ENCODE measurements at regions not wholly inside any gene's neighbourhood (a gene's known extent, or its start where the extent isn't known, plus 50 kb on each side); places are given as distances from the start of the nearest gene placed in this dataset.

GRCh38 chr5:136677217-136677616 lies 311.9 kb upstream of the TRPC7 start:
- H3K36me3 ChIP-seq (replicated peaks; ENCODE audit: insufficient read depth, low read length): no peaks in the 10 kb centered on the region
- no peaks in the 10 kb centered on the region for H3K9me2 ChIP-seq (replicated peaks; ENCODE audit: insufficient read depth, low read length)
- H3K9ac ChIP-seq (ENCODE audit: low read length): no peak overlapping the region
- no peak for DNase-seq
- H3K4me3 ChIP-seq (ENCODE audit: low read length): no peak overlapping the region
- H3K27me3 ChIP-seq (replicated peaks; ENCODE audit: insufficient read depth, low read length): no peaks in the 10 kb centered on the region
- no peaks in the 10 kb centered on the region for H3K79me2 ChIP-seq (ENCODE audit: low read length)
- no peak overlapping the region for H3K27ac ChIP-seq (ENCODE audit: low read length)
- H3K4me2 ChIP-seq (ENCODE audit: low read depth, low read length): no peak overlapping the region
- H4K20me1 ChIP-seq (ENCODE audit: insufficient read depth, low read length): no peaks in the 10 kb centered on the region
- TF ChIP-seq EZH2 (optimal IDR thresholded peaks at IDR 0.05; ENCODE audit: low read depth, low read length) (no peak), EZH2phosphoT487 (IDR thresholded peaks at IDR 0.05; ENCODE audit: low read length) (no peak)
- TF ChIP-seq, protein P1, sequence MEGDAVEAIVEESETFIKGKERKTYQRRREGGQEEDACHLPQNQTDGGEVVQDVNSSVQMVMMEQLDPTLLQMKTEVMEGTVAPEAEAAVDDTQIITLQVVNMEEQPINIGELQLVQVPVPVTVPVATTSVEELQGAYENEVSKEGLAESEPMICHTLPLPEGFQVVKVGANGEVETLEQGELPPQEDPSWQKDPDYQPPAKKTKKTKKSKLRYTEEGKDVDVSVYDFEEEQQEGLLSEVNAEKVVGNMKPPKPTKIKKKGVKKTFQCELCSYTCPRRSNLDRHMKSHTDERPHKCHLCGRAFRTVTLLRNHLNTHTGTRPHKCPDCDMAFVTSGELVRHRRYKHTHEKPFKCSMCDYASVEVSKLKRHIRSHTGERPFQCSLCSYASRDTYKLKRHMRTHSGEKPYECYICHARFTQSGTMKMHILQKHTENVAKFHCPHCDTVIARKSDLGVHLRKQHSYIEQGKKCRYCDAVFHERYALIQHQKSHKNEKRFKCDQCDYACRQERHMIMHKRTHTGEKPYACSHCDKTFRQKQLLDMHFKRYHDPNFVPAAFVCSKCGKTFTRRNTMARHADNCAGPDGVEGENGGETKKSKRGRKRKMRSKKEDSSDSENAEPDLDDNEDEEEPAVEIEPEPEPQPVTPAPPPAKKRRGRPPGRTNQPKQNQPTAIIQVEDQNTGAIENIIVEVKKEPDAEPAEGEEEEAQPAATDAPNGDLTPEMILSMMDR (IDR thresholded peaks at IDR 0.05; ENCODE audit: low read length): no peak
- H3F3A ChIP-seq (ENCODE audit: insufficient read depth, low read length): no peaks in the 10 kb centered on the region
- H2AFZ ChIP-seq (ENCODE audit: low read length): no peak overlapping the region
- no peaks in the 10 kb centered on the region for H3K9me3 ChIP-seq (replicated peaks; ENCODE audit: insufficient read depth, low read length)
- H3K4me1 ChIP-seq (ENCODE audit: low read length): no peaks in the 10 kb centered on the region

GRCh38 chr5:136676685-136677084 lies 311.3 kb upstream of the TRPC7 start:
- no peak overlapping the region for H3K4me3 ChIP-seq (ENCODE audit: low read length)
- DNase-seq: no peak
- no peak overlapping the region for H3K9ac ChIP-seq (ENCODE audit: low read length)
- TF ChIP-seq EZH2phosphoT487 (IDR thresholded peaks at IDR 0.05; ENCODE audit: low read length) (no peak), EZH2 (optimal IDR thresholded peaks at IDR 0.05; ENCODE audit: low read depth, low read length) (no peak)
- TF ChIP-seq, protein P1 (IDR thresholded peaks at IDR 0.05; ENCODE audit: low read length): no peak
- no peaks in the 10 kb centered on the region for H3K9me2 ChIP-seq (replicated peaks; ENCODE audit: insufficient read depth, low read length)
- no peaks in the 10 kb centered on the region for H3K27me3 ChIP-seq (replicated peaks; ENCODE audit: insufficient read depth, low read length)
- H3K9me3 ChIP-seq (replicated peaks; ENCODE audit: insufficient read depth, low read length): no peaks in the 10 kb centered on the region
- H3K79me2 ChIP-seq (ENCODE audit: low read length): no peaks in the 10 kb centered on the region
- H3F3A ChIP-seq (ENCODE audit: insufficient read depth, low read length): no peaks in the 10 kb centered on the region
- no peaks in the 10 kb centered on the region for H3K4me1 ChIP-seq (ENCODE audit: low read length)
- H4K20me1 ChIP-seq (ENCODE audit: insufficient read depth, low read length): no peaks in the 10 kb centered on the region
- no peak overlapping the region for H3K4me2 ChIP-seq (ENCODE audit: low read depth, low read length)
- no peaks in the 10 kb centered on the region for H3K36me3 ChIP-seq (replicated peaks; ENCODE audit: insufficient read depth, low read length)
- H3K27ac ChIP-seq (ENCODE audit: low read length): no peak overlapping the region
- H2AFZ ChIP-seq (ENCODE audit: low read length): no peak overlapping the region

GRCh38 chr5:136675769-136676168 lies 310.4 kb upstream of the TRPC7 start:
- Histone ChIP-seq H3K79me2 (ENCODE audit: low read length) (no peaks in the 10 kb centered on the region), H3F3A (ENCODE audit: insufficient read depth, low read length) (no peaks in the 10 kb centered on the region), H3K4me1 (ENCODE audit: low read length) (no peaks in the 10 kb centered on the region), H4K20me1 (ENCODE audit: insufficient read depth, low read length) (no peaks in the 10 kb centered on the region), H3K9me3 (replicated peaks; ENCODE audit: insufficient read depth, low read length) (no peaks in the 10 kb centered on the region), H3K4me2 (ENCODE audit: low read depth, low read length) (no peak overlapping the region), H3K36me3 (replicated peaks; ENCODE audit: insufficient read depth, low read length) (no peaks in the 10 kb centered on the region), H3K27me3 (replicated peaks; ENCODE audit: insufficient read depth, low read length) (no peaks in the 10 kb centered on the region), H2AFZ (ENCODE audit: low read length) (no peak overlapping the region), H3K9me2 (replicated peaks; ENCODE audit: insufficient read depth, low read length) (no peaks in the 10 kb centered on the region), H3K27ac (ENCODE audit: low read length) (no peak overlapping the region), H3K4me3 (ENCODE audit: low read length) (no peak overlapping the region), H3K9ac (ENCODE audit: low read length) (no peak overlapping the region)
- no peak for DNase-seq
- no peak for TF ChIP-seq EZH2phosphoT487 (IDR thresholded peaks at IDR 0.05; ENCODE audit: low read length)
- no peak for TF ChIP-seq EZH2 (optimal IDR thresholded peaks at IDR 0.05; ENCODE audit: low read depth, low read length)
- TF ChIP-seq, protein P1 (IDR thresholded peaks at IDR 0.05; ENCODE audit: low read length): no peak
